ENCODE measurements at regions not wholly inside any gene's neighbourhood (a gene's known extent, or its start where the extent isn't known, plus 50 kb on each side); places are given as distances from the start of the nearest gene placed in this dataset.

DNA sequence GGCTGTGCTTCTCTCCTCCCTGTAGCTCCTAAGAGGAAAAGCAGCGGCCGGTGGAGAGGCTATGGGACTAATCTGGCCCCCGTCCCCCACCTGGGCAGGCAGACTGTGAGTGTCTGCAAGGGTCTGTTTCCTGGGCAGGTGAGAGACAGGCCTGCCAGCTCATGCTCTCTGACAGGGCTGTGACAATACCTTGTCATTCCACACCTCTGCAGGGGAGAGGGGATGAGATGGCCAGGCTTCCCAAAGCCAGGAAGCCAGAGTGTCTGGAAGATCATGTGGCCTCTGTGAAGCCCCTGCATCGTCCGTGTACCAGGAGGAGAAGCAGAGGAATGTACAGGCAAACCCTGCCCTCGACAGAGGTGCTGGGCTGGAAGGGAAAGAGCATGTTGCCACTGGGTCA is 142.5 kb upstream of the GATA6 start:
- Histone ChIP-seq H3K4me2 (ENCODE audit: low read depth, low read length, poor library complexity, severe bottlenecking) (no peak overlapping the region), H3K4me3 (ENCODE audit: insufficient read depth, low read length, poor library complexity, severe bottlenecking) (no peak overlapping the region), H2AFZ (ENCODE audit: low read depth, low read length, severe bottlenecking) (no peak overlapping the region), H3K9me2 (replicated peaks; ENCODE audit: insufficient read depth, low read length) (no peaks in the 10 kb centered on the region), H3K36me3 (ENCODE audit: low read length) (no peaks in the 10 kb centered on the region), H3K27ac (ENCODE audit: low read depth, low read length) (no peak overlapping the region), H3K9ac (ENCODE audit: low read length) (no peak overlapping the region), H3K79me2 (ENCODE audit: insufficient read depth, low read length) (no peaks in the 10 kb centered on the region), H3K27me3 (ENCODE audit: low read length) (no peaks in the 10 kb centered on the region), H4K20me1 (ENCODE audit: low read depth, low read length) (no peaks in the 10 kb centered on the region), H3K9me3 (ENCODE audit: insufficient read depth, low read length) (no peaks in the 10 kb centered on the region), H3F3A (ENCODE audit: insufficient read depth) (no peaks in the 10 kb centered on the region)
- TF ChIP-seq, protein P1, sequence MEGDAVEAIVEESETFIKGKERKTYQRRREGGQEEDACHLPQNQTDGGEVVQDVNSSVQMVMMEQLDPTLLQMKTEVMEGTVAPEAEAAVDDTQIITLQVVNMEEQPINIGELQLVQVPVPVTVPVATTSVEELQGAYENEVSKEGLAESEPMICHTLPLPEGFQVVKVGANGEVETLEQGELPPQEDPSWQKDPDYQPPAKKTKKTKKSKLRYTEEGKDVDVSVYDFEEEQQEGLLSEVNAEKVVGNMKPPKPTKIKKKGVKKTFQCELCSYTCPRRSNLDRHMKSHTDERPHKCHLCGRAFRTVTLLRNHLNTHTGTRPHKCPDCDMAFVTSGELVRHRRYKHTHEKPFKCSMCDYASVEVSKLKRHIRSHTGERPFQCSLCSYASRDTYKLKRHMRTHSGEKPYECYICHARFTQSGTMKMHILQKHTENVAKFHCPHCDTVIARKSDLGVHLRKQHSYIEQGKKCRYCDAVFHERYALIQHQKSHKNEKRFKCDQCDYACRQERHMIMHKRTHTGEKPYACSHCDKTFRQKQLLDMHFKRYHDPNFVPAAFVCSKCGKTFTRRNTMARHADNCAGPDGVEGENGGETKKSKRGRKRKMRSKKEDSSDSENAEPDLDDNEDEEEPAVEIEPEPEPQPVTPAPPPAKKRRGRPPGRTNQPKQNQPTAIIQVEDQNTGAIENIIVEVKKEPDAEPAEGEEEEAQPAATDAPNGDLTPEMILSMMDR (IDR thresholded peaks at IDR 0.05; ENCODE audit: insufficient read depth, low read length, poor library complexity, severe bottlenecking) = no peak
- TF ChIP-seq EZH2phosphoT487 (conservative IDR thresholded peaks at IDR 0.05; ENCODE audit: low read length) = no peak

DNA sequence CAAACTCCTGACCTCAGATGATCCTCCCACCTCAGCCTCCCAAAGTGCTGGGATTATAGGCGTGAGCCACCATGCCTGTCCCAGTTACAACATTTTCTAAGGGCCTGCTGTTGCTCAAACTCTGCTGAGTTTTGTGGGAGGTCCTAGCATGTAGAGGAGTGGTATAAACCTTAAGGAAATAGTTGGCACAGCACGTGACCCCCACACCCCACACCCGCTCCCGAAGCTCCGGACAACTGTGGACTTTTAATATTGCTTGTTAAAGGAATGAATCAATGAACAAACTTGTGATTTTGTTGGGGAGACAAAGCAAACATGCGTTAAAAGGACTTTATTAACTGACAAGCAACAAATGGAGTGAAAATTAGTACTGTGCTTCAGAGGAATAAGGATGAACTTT is 137.8 kb upstream of the GATA6 start:
- Histone ChIP-seq H3K4me2 (ENCODE audit: low read depth, low read length, poor library complexity, severe bottlenecking) (no peak overlapping the region), H3K4me3 (ENCODE audit: insufficient read depth, low read length, poor library complexity, severe bottlenecking) (no peak overlapping the region), H3F3A (ENCODE audit: insufficient read depth) (no peaks in the 10 kb centered on the region), H3K27me3 (ENCODE audit: low read length) (no peaks in the 10 kb centered on the region), H3K79me2 (ENCODE audit: insufficient read depth, low read length) (no peaks in the 10 kb centered on the region), H3K9me3 (ENCODE audit: insufficient read depth, low read length) (no peaks in the 10 kb centered on the region), H3K9me2 (replicated peaks; ENCODE audit: insufficient read depth, low read length) (no peaks in the 10 kb centered on the region), H3K27ac (ENCODE audit: low read depth, low read length) (no peak overlapping the region), H3K9ac (ENCODE audit: low read length) (no peak overlapping the region), H3K36me3 (ENCODE audit: low read length) (no peaks in the 10 kb centered on the region), H2AFZ (ENCODE audit: low read depth, low read length, severe bottlenecking) (no peak overlapping the region), H4K20me1 (ENCODE audit: low read depth, low read length) (no peaks in the 10 kb centered on the region)
- TF ChIP-seq EZH2phosphoT487 (conservative IDR thresholded peaks at IDR 0.05; ENCODE audit: low read length) = no peak
- TF ChIP-seq, protein P1 (IDR thresholded peaks at IDR 0.05; ENCODE audit: insufficient read depth, low read length, poor library complexity, severe bottlenecking) = no peak

DNA sequence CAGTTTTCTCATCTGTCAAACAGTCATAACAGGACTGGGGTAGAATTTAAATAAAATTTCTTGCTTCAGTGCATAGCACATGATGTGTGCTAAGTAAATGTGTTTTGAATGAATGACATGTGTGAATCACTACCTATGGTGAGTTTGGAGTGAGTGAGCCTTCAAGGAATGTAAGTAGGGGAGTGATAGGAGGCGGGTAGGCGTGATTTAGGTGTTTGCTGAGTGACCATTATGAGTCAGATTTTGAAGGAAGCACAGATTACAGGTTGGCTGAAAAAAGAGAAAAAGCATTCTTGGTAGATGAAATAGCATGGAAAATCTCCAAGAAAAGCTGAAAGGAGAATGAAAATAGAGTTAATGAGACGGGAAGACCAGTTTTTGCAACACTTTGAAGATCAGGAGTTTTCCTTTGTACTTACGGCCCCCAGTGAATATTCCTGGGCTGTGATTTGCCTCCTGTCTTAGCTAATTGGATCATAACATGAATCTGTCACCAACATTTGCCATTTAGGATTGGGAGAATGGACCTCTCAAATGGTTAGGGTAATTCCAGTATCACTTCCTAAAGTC is 136.9 kb upstream of the GATA6 start:
- H3K27ac ChIP-seq (ENCODE audit: low read depth, low read length) = no peak overlapping the region
- H3K27me3 ChIP-seq (ENCODE audit: low read length) = no peaks in the 10 kb centered on the region
- H3K9ac ChIP-seq (ENCODE audit: low read length) = no peak overlapping the region
- H3K79me2 ChIP-seq (ENCODE audit: insufficient read depth, low read length) = no peaks in the 10 kb centered on the region
- no peaks in the 10 kb centered on the region for H3K9me2 ChIP-seq (replicated peaks; ENCODE audit: insufficient read depth, low read length)
- TF ChIP-seq EZH2phosphoT487 (conservative IDR thresholded peaks at IDR 0.05; ENCODE audit: low read length) = no peak
- TF ChIP-seq, protein P1 (IDR thresholded peaks at IDR 0.05; ENCODE audit: insufficient read depth, low read length, poor library complexity, severe bottlenecking) = no peak
- no peak overlapping the region for H3K4me2 ChIP-seq (ENCODE audit: low read depth, low read length, poor library complexity, severe bottlenecking)
- no peak overlapping the region for H3K4me3 ChIP-seq (ENCODE audit: insufficient read depth, low read length, poor library complexity, severe bottlenecking)
- H3F3A ChIP-seq (ENCODE audit: insufficient read depth) = no peaks in the 10 kb centered on the region
- H3K36me3 ChIP-seq (ENCODE audit: low read length) = no peaks in the 10 kb centered on the region
- no peak overlapping the region for H2AFZ ChIP-seq (ENCODE audit: low read depth, low read length, severe bottlenecking)
- H3K9me3 ChIP-seq (ENCODE audit: insufficient read depth, low read length) = no peaks in the 10 kb centered on the region
- H4K20me1 ChIP-seq (ENCODE audit: low read depth, low read length) = no peaks in the 10 kb centered on the region
